IMR-90 (cell line): ENCODE measurements at regions not wholly inside any gene's neighbourhood (a gene's known extent, or its start where the extent isn't known, plus 50 kb on each side); places are given as distances from the start of the nearest gene placed in this dataset.

ENCODE experiments used
- ATAC-seq: fragments of 200-7000 bp; cut with Tn5 transposase; 2 replicates; pipeline ENCODE4 v1.9.1; 2020; ENCODE audit warnings: low read depth, mild to moderate bottlenecking, moderate library complexity
- BruUV-seq: library from RNA; stranded (reverse); fragments of 400-500 nt; replicated peaks from 2 replicates; lab custom pipeline; 2021; lab: Mats Ljungman, UMichigan
- CTCF ChIA-PET: fragments of 300-600 bp; formaldehyde crosslinking; extraction: SDS; loops from one replicate; lab custom pipeline; 2021; ENCODE audit warnings: antibody characterized with exemption; lab: Yijun Ruan, JAX
- POLR2A ChIA-PET: fragments of 300-600 bp; sonication (Branson Sonifier 250); formaldehyde crosslinking; loops from one replicate; lab custom pipeline; 2022; ENCODE audit warnings: antibody characterized with exemption; ENCODE audit not compliant: unreplicated experiment; lab: Charles Lee
- DNase-seq: peaks from one replicate; pipeline ENCODE4 v3.0.0; 2013
- H2AFZ ChIP-seq: replicated peaks from 2 replicates; pipeline ENCODE3; 2013; ENCODE audit warnings: low read length, mild to moderate bottlenecking; ENCODE audit not compliant: poor library complexity
- H2AK5ac ChIP-seq: 2 replicates; pipeline ENCODE4 v1.6.1; 2013; ENCODE audit warnings: low read depth, low read length, inconsistent platforms
- H2AK9ac ChIP-seq: replicated peaks from 2 replicates; pipeline ENCODE3; 2013; ENCODE audit warnings: mild to moderate bottlenecking, low read depth, low read length, moderate library complexity; ENCODE audit not compliant: poor library complexity
- H2BK120ac ChIP-seq: 2 replicates; pipeline ENCODE4 v1.6.1; 2013; ENCODE audit warnings: low read depth, low read length, inconsistent platforms
- H2BK15ac ChIP-seq: 3 replicates; pipeline ENCODE4 v1.6.1; 2013; ENCODE audit warnings: low read depth, low read length, inconsistent platforms
- H2BK20ac ChIP-seq: 2 replicates; pipeline ENCODE4 v1.6.1; 2013; ENCODE audit warnings: low read depth, mild to moderate bottlenecking, inconsistent platforms, low read length, moderate library complexity
- H2BK5ac ChIP-seq: 2 replicates; pipeline ENCODE4 v1.6.1; 2013; ENCODE audit warnings: mild to moderate bottlenecking, low read depth, low read length, inconsistent platforms; ENCODE audit not compliant: poor library complexity, severe bottlenecking
- H3K14ac ChIP-seq: replicated peaks from 2 replicates; pipeline ENCODE4 v1.6.1; 2013; ENCODE audit warnings: low read depth, low read length, inconsistent platforms
- H3K18ac ChIP-seq: 2 replicates; pipeline ENCODE4 v1.6.1; 2013; ENCODE audit warnings: low read depth, low read length, control low read depth
- H3K23ac ChIP-seq: 2 replicates; pipeline ENCODE4 v1.6.1; 2013; ENCODE audit warnings: low read depth, low read length, inconsistent platforms
- H3K27ac ChIP-seq: 2 replicates; pipeline ENCODE4 v1.5.1; 2013; ENCODE audit warnings: mild to moderate bottlenecking, control low read depth, low read length; ENCODE audit not compliant: insufficient read depth
- H3K27me3 ChIP-seq: 2 replicates; pipeline ENCODE4 v1.6.1; 2013; ENCODE audit warnings: low read length; ENCODE audit not compliant: control insufficient read depth, insufficient read depth
- H3K36me3 ChIP-seq: 2 replicates; pipeline ENCODE4 v1.6.1; 2013; ENCODE audit warnings: low read length, mixed read lengths; ENCODE audit not compliant: control insufficient read depth, insufficient read depth
- H3K4ac ChIP-seq: 2 replicates; pipeline ENCODE4 v1.6.1; 2013; ENCODE audit warnings: low read depth, low read length, inconsistent platforms
- H3K4me1 ChIP-seq: 2 replicates; pipeline ENCODE4 v1.6.1; 2013; ENCODE audit warnings: low read length, mixed read lengths; ENCODE audit not compliant: control insufficient read depth, insufficient read depth
- H3K4me2 ChIP-seq: 2 replicates; pipeline ENCODE4 v1.6.1; 2013; ENCODE audit warnings: low read depth, mild to moderate bottlenecking, control low read depth, low read length, moderate library complexity
- H3K4me3 ChIP-seq: 2 replicates; pipeline ENCODE4 v1.5.1; 2013; ENCODE audit warnings: low read depth, mild to moderate bottlenecking, control low read depth, low read length, moderate library complexity; ENCODE audit not compliant: insufficient read depth
- H3K56ac ChIP-seq: 2 replicates; pipeline ENCODE4 v1.6.1; 2013; ENCODE audit warnings: low read length, inconsistent platforms; ENCODE audit not compliant: insufficient read depth; ENCODE audit errors: extremely low read depth
- H3K79me1 ChIP-seq, 2 experiments: 2 replicates each; pipeline ENCODE4 v1.6.1; 2013; ENCODE audit warnings: low read length in 2 of 2, inconsistent platforms in 1 of 2, low read depth in 1 of 2
- H3K9ac ChIP-seq: 2 replicates; pipeline ENCODE4 v1.6.1; 2013; ENCODE audit warnings: low read depth, low read length, control low read depth
- H3K9me1 ChIP-seq: 2 replicates; pipeline ENCODE4 v1.6.1; 2013; ENCODE audit warnings: low read length, inconsistent platforms; ENCODE audit not compliant: insufficient read depth
- H3K9me3 ChIP-seq: 2 replicates; pipeline ENCODE4 v1.6.1; 2013; ENCODE audit warnings: low read length; ENCODE audit not compliant: control insufficient read depth, insufficient read depth
- H4K20me1 ChIP-seq: 2 replicates; pipeline ENCODE4 v1.6.1; 2013; ENCODE audit warnings: low read length, inconsistent platforms; ENCODE audit not compliant: insufficient read depth
- H4K5ac ChIP-seq: 2 replicates; pipeline ENCODE4 v1.6.1; 2013; ENCODE audit warnings: mild to moderate bottlenecking, low read depth, low read length, control low read depth
- H4K8ac ChIP-seq, 2 experiments: 2 replicates each; pipeline ENCODE4 v1.6.1; 2013; ENCODE audit warnings: low read depth in 2 of 2, low read length in 2 of 2, control low read depth in 1 of 2, inconsistent platforms in 1 of 2
- H4K91ac ChIP-seq: 2 replicates; pipeline ENCODE4 v1.6.1; 2013; ENCODE audit warnings: low read depth, low read length, inconsistent platforms; ENCODE audit not compliant: insufficient read depth
- BHLHE40 ChIP-seq: fragments of 150-350 bp; IDR thresholded peaks from 2 replicates; pipeline ENCODE4 v1.6.1; 2016; ENCODE audit warnings: mild to moderate bottlenecking, low read depth, low read length
- CEBPB ChIP-seq: IDR thresholded peaks from 2 replicates; pipeline ENCODE4 v1.6.1; 2012; ENCODE audit warnings: low read depth, low read length, improper control_type of control experiment
- CHD1 ChIP-seq: IDR thresholded peaks from 2 replicates; pipeline ENCODE4 v1.6.1; 2012; ENCODE audit warnings: low read depth, low read length, improper control_type of control experiment
- CTCF ChIP-seq: conservative IDR thresholded peaks from 2 replicates; pipeline ENCODE4 v1.5.1; 2012; ENCODE audit warnings: mild to moderate bottlenecking, low read depth, low read length, improper control_type of control experiment
- ELK1 ChIP-seq: fragments of 150-350 bp; IDR thresholded peaks from 2 replicates; pipeline ENCODE4 v1.6.1; 2016; ENCODE audit warnings: low read depth, mild to moderate bottlenecking, low read length, moderate library complexity, borderline replicate concordance
- FOS ChIP-seq: fragments of 150-350 bp; IDR thresholded peaks from 2 replicates; pipeline ENCODE4 v1.6.1; 2016; ENCODE audit warnings: low read depth, low read length
- MAFK ChIP-seq: IDR thresholded peaks from 2 replicates; pipeline ENCODE4 v1.6.1; 2012; ENCODE audit warnings: low read depth, low read length, improper control_type of control experiment
- MAZ ChIP-seq: IDR thresholded peaks from 2 replicates; pipeline ENCODE4 v1.6.1; 2012; ENCODE audit warnings: low read depth, mild to moderate bottlenecking, low read length, improper control_type of control experiment, moderate library complexity, borderline replicate concordance
- MXI1 ChIP-seq: IDR thresholded peaks from 2 replicates; pipeline ENCODE4 v1.6.1; 2012; ENCODE audit warnings: low read depth, mild to moderate bottlenecking, low read length, moderate library complexity, borderline replicate concordance
- NFE2L2 ChIP-seq: fragments of 150-350 bp; IDR thresholded peaks from 2 replicates; pipeline ENCODE4 v1.6.1; 2016; ENCODE audit warnings: low read depth, mild to moderate bottlenecking, low read length
- POLR2A ChIP-seq: IDR thresholded peaks from 2 replicates; pipeline ENCODE4 v1.6.1; 2012; ENCODE audit warnings: mild to moderate bottlenecking, low read depth, low read length
- RAD21 ChIP-seq: IDR thresholded peaks from 2 replicates; pipeline ENCODE4 v1.6.1; 2012; ENCODE audit warnings: low read length, improper control_type of control experiment
- RCOR1 ChIP-seq: IDR thresholded peaks from 2 replicates; pipeline ENCODE4 v1.6.1; 2012; ENCODE audit warnings: mild to moderate bottlenecking, low read length, improper control_type of control experiment; ENCODE audit not compliant: insufficient replicate concordance
- RFX5 ChIP-seq: IDR thresholded peaks from 2 replicates; pipeline ENCODE4 v1.8.0; 2012; ENCODE audit warnings: low read depth, mild to moderate bottlenecking, low read length, moderate library complexity
- SMC3 ChIP-seq: fragments of 150-350 bp; IDR thresholded peaks from 2 replicates; pipeline ENCODE4 v1.6.1; 2016; ENCODE audit warnings: low read depth, mild to moderate bottlenecking, antibody characterized with exemption, low read length, moderate library complexity
- USF2 ChIP-seq: fragments of 150-350 bp; IDR thresholded peaks from 2 replicates; pipeline ENCODE4 v1.6.1; 2017; ENCODE audit warnings: mild to moderate bottlenecking, antibody characterized with exemption, low read length, low read depth
- dilution Hi-C: fragments of 300-500 bp; cut with HindIII; formaldehyde crosslinking; loops from one replicate; pipeline ENCODE4 v1.14.3; 2018; ENCODE audit warnings: low sequenced_read_pairs; ENCODE audit not compliant: unreplicated experiment
- in situ Hi-C: fragments of 300-500 bp; cut with MboI; formaldehyde crosslinking; loops from 3 replicates; pipeline ENCODE4 v1.14.3; 2019; ENCODE audit warnings: low sequenced_read_pairs, inconsistent platforms, mixed read lengths
- intact Hi-C: fragments of 100-400 bp; cut with micrococcal nuclease; formaldehyde crosslinking; loops from 2 replicates; pipeline ENCODE4 v1.10.0; 2022

GRCh38 chr13:55569514-55569913 lies 1571.2 kb upstream of the PRR20A start:
- H3K23ac ChIP-seq = no peak overlapping the region
- DNase-seq (no peak), ATAC-seq (no peak)
- H4K5ac ChIP-seq = no peak overlapping the region
- no peak overlapping the region for H2AFZ ChIP-seq
- no peak overlapping the region for H3K4me2 ChIP-seq
- H3K79me1 ChIP-seq = no peaks in the 10 kb centered on the region
- no peak overlapping the region for H2BK120ac ChIP-seq
- H3K36me3 ChIP-seq = no peaks in the 10 kb centered on the region
- TF ChIP-seq CTCF (no peak), RAD21 (no peak), RFX5 (no peak), NFE2L2 (no peak), MAZ (no peak), MXI1 (no peak), CHD1 (no peak), ELK1 (no peak), FOS (no peak), SMC3 (no peak), CEBPB (no peak), RCOR1 (no peak), POLR2A (no peak), BHLHE40 (no peak), USF2 (no peak), MAFK (no peak)
- no peak overlapping the region for H3K14ac ChIP-seq
- H3K9ac ChIP-seq = no peak overlapping the region
- no peaks in the 10 kb centered on the region for H3K9me1 ChIP-seq
- in situ Hi-C loops = no loop called here
- no peak overlapping the region for H2BK20ac ChIP-seq
- H3K27ac ChIP-seq = no peak overlapping the region
- peaks cover 4% of the 10 kb centered on the region for H3K9me3 ChIP-seq
- BruUV-seq = no TSS peak
- H3K4me1 ChIP-seq = no peaks in the 10 kb centered on the region
- H2BK15ac ChIP-seq = no peak overlapping the region
- no peak overlapping the region for H3K18ac ChIP-seq
- H2BK5ac ChIP-seq = no peak overlapping the region
- no peak overlapping the region for H3K56ac ChIP-seq
- ChIA-PET CTCF (no interaction called here), POLR2A (no interaction called here)
- H4K20me1 ChIP-seq = no peaks in the 10 kb centered on the region
- no peak overlapping the region for H3K4ac ChIP-seq
- H2AK5ac ChIP-seq = no peak overlapping the region
- no peaks in the 10 kb centered on the region for H3K27me3 ChIP-seq
- H3K4me3 ChIP-seq = no peak overlapping the region
- dilution Hi-C loops = no loop called here
- intact Hi-C loops = no loop called here
- no peak overlapping the region for H2AK9ac ChIP-seq
- H4K8ac ChIP-seq = no peak overlapping the region
- no peak overlapping the region for H4K91ac ChIP-seq
